Neural progenitor cell (in vitro differentiated cells): ENCODE measurements at regions not wholly inside any gene's neighbourhood (a gene's known extent, or its start where the extent isn't known, plus 50 kb on each side); places are given as distances from the start of the nearest gene placed in this dataset.

Experiments used
- CTCF ChIP-seq: fragments of 200-600 bp; sonication (generic); IDR thresholded peaks from 2 replicates; pipeline ENCODE4 v1.5.1; 2017; ENCODE audit warnings: antibody characterized with exemption, mild to moderate bottlenecking
- EZH2phosphoT487 ChIP-seq: fragments of 200-600 bp; sonication (generic); IDR thresholded peaks from 2 replicates; pipeline ENCODE4 v1.6.1; 2017; ENCODE audit warnings: antibody characterized with exemption

- TF ChIP-seq CTCF, result no peak
- TF ChIP-seq EZH2phosphoT487, result no peak
Observed at GRCh38 chr17:79150035-79150733, 75.6 kb downstream of the ENGASE start.
